ENCODE measurements at regions not wholly inside any gene's neighbourhood (a gene's known extent, or its start where the extent isn't known, plus 50 kb on each side); places are given as distances from the start of the nearest gene placed in this dataset.

GRCh38 chr13:64938660-64939059, 2291.5 kb downstream of the PCDH9 start:
- Histone ChIP-seq H3K9me3 (ENCODE audit: low read depth) (no peaks in the 10 kb centered on the region), H2AFZ (no peak overlapping the region), H4K20me1 (ENCODE audit: insufficient read depth, poor library complexity, severe bottlenecking) (no peaks in the 10 kb centered on the region), H3K4me3 (no peak overlapping the region), H3K9me2 (replicated peaks; ENCODE audit: insufficient read depth) (no peaks in the 10 kb centered on the region), H3K79me2 (no peaks in the 10 kb centered on the region), H3K27ac (no peak overlapping the region), H3K4me2 (no peak overlapping the region), H3K36me3 (replicated peaks; ENCODE audit: insufficient read depth, low read depth) (no peaks in the 10 kb centered on the region), H3K4me1 (ENCODE audit: insufficient read depth) (no peaks in the 10 kb centered on the region), H3K27me3 (no peaks in the 10 kb centered on the region)
- WGBS (ENCODE audit: low lambda C conversion rate, missing lambda C conversion rate): 86% methylated on average over 5 of the region's 5 CpGs
- DNase-seq (ENCODE audit: low spot score): no peak
- TF ChIP-seq EZH2 (IDR thresholded peaks at IDR 0.05; ENCODE audit: borderline replicate concordance): no peak
- TF ChIP-seq EZH2phosphoT487 (IDR thresholded peaks at IDR 0.05; ENCODE audit: low read depth, severe bottlenecking, unreplicated experiment): no peak
- no peak for TF ChIP-seq CTCF (IDR thresholded peaks at IDR 0.05; ENCODE audit: poor library complexity)

DNA sequence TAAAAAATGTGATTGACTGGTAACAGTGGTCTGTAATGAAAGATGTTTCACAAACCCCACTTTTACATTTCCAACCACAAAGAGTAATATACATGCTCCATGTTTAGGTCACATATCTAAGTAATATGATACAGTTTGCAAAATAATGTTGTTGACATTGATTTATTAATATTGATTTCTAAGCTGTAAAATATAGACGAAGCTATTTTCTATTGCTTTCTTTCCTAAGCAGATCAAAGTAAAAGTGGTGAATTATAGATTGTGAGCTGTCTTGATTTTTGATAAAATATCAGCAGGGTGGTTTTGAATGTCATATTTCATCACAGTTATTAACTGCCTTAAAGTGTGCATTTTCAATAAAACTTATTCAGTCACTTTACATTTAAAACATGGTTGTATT, 2292.8 kb downstream of the PCDH9 start:
- H3K4me1 ChIP-seq (ENCODE audit: insufficient read depth): no peaks in the 10 kb centered on the region
- DNase-seq (ENCODE audit: low spot score): no peak
- H3K9me2 ChIP-seq (replicated peaks; ENCODE audit: insufficient read depth): no peaks in the 10 kb centered on the region
- no peaks in the 10 kb centered on the region for H3K27me3 ChIP-seq
- H3K9me3 ChIP-seq (ENCODE audit: low read depth): no peaks in the 10 kb centered on the region
- H4K20me1 ChIP-seq (ENCODE audit: insufficient read depth, poor library complexity, severe bottlenecking): no peaks in the 10 kb centered on the region
- H3K27ac ChIP-seq: no peak overlapping the region
- H3K4me3 ChIP-seq: no peak overlapping the region
- H3K79me2 ChIP-seq: no peaks in the 10 kb centered on the region
- 65% methylated on average over 1 of the region's 1 CpG for WGBS (ENCODE audit: low lambda C conversion rate, missing lambda C conversion rate)
- H3K4me2 ChIP-seq: no peak overlapping the region
- no peak overlapping the region for H2AFZ ChIP-seq
- H3K36me3 ChIP-seq (replicated peaks; ENCODE audit: insufficient read depth, low read depth): no peaks in the 10 kb centered on the region
- no peak for TF ChIP-seq EZH2 (IDR thresholded peaks at IDR 0.05; ENCODE audit: borderline replicate concordance)
- TF ChIP-seq EZH2phosphoT487 (IDR thresholded peaks at IDR 0.05; ENCODE audit: low read depth, severe bottlenecking, unreplicated experiment): no peak
- no peak for TF ChIP-seq CTCF (IDR thresholded peaks at IDR 0.05; ENCODE audit: poor library complexity)

- Histone ChIP-seq H3K27ac (no peak overlapping the region), H3K4me3 (no peak overlapping the region), H3K4me2 (no peak overlapping the region), H3K9me3 (ENCODE audit: low read depth) (no peaks in the 10 kb centered on the region), H3K36me3 (replicated peaks; ENCODE audit: insufficient read depth, low read depth) (no peaks in the 10 kb centered on the region), H3K9me2 (replicated peaks; ENCODE audit: insufficient read depth) (no peaks in the 10 kb centered on the region), H3K79me2 (no peaks in the 10 kb centered on the region), H3K4me1 (ENCODE audit: insufficient read depth) (no peaks in the 10 kb centered on the region), H4K20me1 (ENCODE audit: insufficient read depth, poor library complexity, severe bottlenecking) (no peaks in the 10 kb centered on the region), H2AFZ (no peak overlapping the region), H3K27me3 (no peaks in the 10 kb centered on the region)
- TF ChIP-seq CTCF (IDR thresholded peaks at IDR 0.05; ENCODE audit: poor library complexity): no peak
- no peak for TF ChIP-seq EZH2 (IDR thresholded peaks at IDR 0.05; ENCODE audit: borderline replicate concordance)
- no peak for TF ChIP-seq EZH2phosphoT487 (IDR thresholded peaks at IDR 0.05; ENCODE audit: low read depth, severe bottlenecking, unreplicated experiment)
- 67% methylated on average over 2 of the region's 2 CpGs for WGBS (ENCODE audit: low lambda C conversion rate, missing lambda C conversion rate)
- DNase-seq (ENCODE audit: low spot score): no peak
These were observed 2293.3 kb downstream of the PCDH9 start for GRCh38 chr13:64936879-64937278.

DNA sequence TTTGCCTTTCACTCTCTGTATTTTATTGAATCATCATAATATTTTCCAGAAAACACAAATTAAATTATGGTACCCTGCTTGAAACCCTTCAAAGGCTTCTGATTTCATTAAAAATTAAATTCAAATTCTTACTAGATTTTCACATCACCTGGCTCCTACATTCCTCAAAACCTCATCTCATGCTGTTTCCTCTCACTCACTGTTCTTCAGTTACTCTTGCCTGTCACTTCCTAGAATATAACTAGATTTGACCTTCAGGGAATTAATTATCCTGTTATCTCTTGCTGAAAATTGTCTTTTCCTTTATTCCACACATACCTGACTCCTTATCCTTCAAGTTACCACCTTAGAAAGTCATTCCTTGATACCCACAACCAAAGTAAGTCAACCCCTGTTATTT, 2294.7 kb downstream of the PCDH9 start:
- Histone ChIP-seq H3K4me3 (no peak overlapping the region), H3K27ac (no peak overlapping the region), H3K79me2 (no peaks in the 10 kb centered on the region), H3K27me3 (no peaks in the 10 kb centered on the region), H3K36me3 (replicated peaks; ENCODE audit: insufficient read depth, low read depth) (no peaks in the 10 kb centered on the region), H2AFZ (no peak overlapping the region), H4K20me1 (ENCODE audit: insufficient read depth, poor library complexity, severe bottlenecking) (no peaks in the 10 kb centered on the region), H3K9me3 (ENCODE audit: low read depth) (no peaks in the 10 kb centered on the region), H3K4me2 (no peak overlapping the region), H3K4me1 (ENCODE audit: insufficient read depth) (no peaks in the 10 kb centered on the region), H3K9me2 (replicated peaks; ENCODE audit: insufficient read depth) (no peaks in the 10 kb centered on the region)
- TF ChIP-seq EZH2phosphoT487 (IDR thresholded peaks at IDR 0.05; ENCODE audit: low read depth, severe bottlenecking, unreplicated experiment): no peak
- TF ChIP-seq EZH2 (IDR thresholded peaks at IDR 0.05; ENCODE audit: borderline replicate concordance): no peak
- no peak for TF ChIP-seq CTCF (IDR thresholded peaks at IDR 0.05; ENCODE audit: poor library complexity)
- no peak for DNase-seq (ENCODE audit: low spot score)

All from hepatocyte (in vitro differentiated cells).